ENCODE measurements at regions not wholly inside any gene's neighbourhood (a gene's known extent, or its start where the extent isn't known, plus 50 kb on each side); places are given as distances from the start of the nearest gene placed in this dataset.

DNA sequence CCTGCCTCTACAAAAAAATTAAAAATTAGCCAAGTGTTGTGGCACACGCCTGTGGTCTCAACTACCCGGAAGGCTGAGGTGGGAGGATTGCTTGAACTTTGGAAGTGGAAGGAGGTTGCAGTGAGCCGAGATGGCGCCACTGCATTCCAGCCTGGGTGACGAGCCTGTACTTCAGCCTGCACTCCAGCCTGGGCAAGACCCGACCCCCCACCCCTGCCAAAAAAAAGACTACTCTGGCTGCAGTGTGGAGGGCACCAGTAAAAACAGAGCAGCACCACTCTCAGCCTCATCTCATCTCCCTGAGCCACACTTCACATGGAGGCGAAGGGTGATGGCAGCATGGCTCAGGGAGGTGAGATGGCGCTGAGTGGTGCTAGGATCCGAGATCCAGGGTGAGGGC, 50.3 kb upstream of the THY1 start:
- no peak for DNase-seq (ENCODE audit: low spot score)
- Mint-ChIP-seq H3K27ac (ENCODE audit: unreplicated experiment) (no peak overlapping the region), H3K36me3 (ENCODE audit: low read depth, unreplicated experiment) (peaks cover 4% of the 10 kb centered on the region), H3K4me1 (ENCODE audit: unreplicated experiment) (peaks cover 3% of the 10 kb centered on the region), H3K27me3 (ENCODE audit: unreplicated experiment) (peaks cover 9% of the 10 kb centered on the region), H3K9me3 (ENCODE audit: unreplicated experiment) (no peaks in the 10 kb centered on the region), H3K4me3 (ENCODE audit: unreplicated experiment) (peak overlapping the region; percentile 71)
- TF ChIP-seq, protein P1, sequence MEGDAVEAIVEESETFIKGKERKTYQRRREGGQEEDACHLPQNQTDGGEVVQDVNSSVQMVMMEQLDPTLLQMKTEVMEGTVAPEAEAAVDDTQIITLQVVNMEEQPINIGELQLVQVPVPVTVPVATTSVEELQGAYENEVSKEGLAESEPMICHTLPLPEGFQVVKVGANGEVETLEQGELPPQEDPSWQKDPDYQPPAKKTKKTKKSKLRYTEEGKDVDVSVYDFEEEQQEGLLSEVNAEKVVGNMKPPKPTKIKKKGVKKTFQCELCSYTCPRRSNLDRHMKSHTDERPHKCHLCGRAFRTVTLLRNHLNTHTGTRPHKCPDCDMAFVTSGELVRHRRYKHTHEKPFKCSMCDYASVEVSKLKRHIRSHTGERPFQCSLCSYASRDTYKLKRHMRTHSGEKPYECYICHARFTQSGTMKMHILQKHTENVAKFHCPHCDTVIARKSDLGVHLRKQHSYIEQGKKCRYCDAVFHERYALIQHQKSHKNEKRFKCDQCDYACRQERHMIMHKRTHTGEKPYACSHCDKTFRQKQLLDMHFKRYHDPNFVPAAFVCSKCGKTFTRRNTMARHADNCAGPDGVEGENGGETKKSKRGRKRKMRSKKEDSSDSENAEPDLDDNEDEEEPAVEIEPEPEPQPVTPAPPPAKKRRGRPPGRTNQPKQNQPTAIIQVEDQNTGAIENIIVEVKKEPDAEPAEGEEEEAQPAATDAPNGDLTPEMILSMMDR (IDR thresholded peaks at IDR 0.05; ENCODE audit: unreplicated experiment): no peak

DNA sequence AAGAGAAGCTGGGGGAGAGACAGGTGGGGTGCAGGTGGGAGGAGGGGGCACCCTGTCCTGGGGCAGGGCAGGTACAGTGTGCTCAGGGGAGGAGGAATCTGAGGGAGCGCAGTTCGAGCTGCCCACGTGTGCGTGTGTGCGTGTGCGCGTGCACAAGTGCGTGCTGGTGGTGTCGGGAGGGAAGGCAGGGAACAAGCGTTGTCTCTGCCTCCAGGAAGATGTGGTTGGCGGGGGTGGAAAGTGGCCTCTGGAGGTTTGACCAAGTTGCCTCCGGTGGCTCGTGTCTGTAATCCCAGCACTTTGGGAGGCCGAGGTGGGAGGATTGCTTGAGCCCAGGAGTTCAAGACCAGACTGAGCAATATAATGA, 49.9 kb upstream of the THY1 start:
- peak overlapping the region; percentile 25 for H3K4me3 Mint-ChIP-seq (ENCODE audit: unreplicated experiment)
- H3K4me1 Mint-ChIP-seq (ENCODE audit: unreplicated experiment): peaks cover 3% of the 10 kb centered on the region
- peaks cover 9% of the 10 kb centered on the region for H3K27me3 Mint-ChIP-seq (ENCODE audit: unreplicated experiment)
- H3K9me3 Mint-ChIP-seq (ENCODE audit: unreplicated experiment): no peaks in the 10 kb centered on the region
- no peak for DNase-seq (ENCODE audit: low spot score)
- peaks cover 4% of the 10 kb centered on the region for H3K36me3 Mint-ChIP-seq (ENCODE audit: low read depth, unreplicated experiment)
- no peak overlapping the region for H3K27ac Mint-ChIP-seq (ENCODE audit: unreplicated experiment)
- TF ChIP-seq, protein P1 (IDR thresholded peaks at IDR 0.05; ENCODE audit: unreplicated experiment): no peak

Measured in endothelial cell (in vitro differentiated cells).